ENCODE measurements at regions not wholly inside any gene's neighbourhood (a gene's known extent, or its start where the extent isn't known, plus 50 kb on each side); places are given as distances from the start of the nearest gene placed in this dataset.

GRCh38 chr10:65194126-65194525 is 1672.9 kb downstream of the REEP3 start (continued):
- TF ChIP-seq, protein P1, sequence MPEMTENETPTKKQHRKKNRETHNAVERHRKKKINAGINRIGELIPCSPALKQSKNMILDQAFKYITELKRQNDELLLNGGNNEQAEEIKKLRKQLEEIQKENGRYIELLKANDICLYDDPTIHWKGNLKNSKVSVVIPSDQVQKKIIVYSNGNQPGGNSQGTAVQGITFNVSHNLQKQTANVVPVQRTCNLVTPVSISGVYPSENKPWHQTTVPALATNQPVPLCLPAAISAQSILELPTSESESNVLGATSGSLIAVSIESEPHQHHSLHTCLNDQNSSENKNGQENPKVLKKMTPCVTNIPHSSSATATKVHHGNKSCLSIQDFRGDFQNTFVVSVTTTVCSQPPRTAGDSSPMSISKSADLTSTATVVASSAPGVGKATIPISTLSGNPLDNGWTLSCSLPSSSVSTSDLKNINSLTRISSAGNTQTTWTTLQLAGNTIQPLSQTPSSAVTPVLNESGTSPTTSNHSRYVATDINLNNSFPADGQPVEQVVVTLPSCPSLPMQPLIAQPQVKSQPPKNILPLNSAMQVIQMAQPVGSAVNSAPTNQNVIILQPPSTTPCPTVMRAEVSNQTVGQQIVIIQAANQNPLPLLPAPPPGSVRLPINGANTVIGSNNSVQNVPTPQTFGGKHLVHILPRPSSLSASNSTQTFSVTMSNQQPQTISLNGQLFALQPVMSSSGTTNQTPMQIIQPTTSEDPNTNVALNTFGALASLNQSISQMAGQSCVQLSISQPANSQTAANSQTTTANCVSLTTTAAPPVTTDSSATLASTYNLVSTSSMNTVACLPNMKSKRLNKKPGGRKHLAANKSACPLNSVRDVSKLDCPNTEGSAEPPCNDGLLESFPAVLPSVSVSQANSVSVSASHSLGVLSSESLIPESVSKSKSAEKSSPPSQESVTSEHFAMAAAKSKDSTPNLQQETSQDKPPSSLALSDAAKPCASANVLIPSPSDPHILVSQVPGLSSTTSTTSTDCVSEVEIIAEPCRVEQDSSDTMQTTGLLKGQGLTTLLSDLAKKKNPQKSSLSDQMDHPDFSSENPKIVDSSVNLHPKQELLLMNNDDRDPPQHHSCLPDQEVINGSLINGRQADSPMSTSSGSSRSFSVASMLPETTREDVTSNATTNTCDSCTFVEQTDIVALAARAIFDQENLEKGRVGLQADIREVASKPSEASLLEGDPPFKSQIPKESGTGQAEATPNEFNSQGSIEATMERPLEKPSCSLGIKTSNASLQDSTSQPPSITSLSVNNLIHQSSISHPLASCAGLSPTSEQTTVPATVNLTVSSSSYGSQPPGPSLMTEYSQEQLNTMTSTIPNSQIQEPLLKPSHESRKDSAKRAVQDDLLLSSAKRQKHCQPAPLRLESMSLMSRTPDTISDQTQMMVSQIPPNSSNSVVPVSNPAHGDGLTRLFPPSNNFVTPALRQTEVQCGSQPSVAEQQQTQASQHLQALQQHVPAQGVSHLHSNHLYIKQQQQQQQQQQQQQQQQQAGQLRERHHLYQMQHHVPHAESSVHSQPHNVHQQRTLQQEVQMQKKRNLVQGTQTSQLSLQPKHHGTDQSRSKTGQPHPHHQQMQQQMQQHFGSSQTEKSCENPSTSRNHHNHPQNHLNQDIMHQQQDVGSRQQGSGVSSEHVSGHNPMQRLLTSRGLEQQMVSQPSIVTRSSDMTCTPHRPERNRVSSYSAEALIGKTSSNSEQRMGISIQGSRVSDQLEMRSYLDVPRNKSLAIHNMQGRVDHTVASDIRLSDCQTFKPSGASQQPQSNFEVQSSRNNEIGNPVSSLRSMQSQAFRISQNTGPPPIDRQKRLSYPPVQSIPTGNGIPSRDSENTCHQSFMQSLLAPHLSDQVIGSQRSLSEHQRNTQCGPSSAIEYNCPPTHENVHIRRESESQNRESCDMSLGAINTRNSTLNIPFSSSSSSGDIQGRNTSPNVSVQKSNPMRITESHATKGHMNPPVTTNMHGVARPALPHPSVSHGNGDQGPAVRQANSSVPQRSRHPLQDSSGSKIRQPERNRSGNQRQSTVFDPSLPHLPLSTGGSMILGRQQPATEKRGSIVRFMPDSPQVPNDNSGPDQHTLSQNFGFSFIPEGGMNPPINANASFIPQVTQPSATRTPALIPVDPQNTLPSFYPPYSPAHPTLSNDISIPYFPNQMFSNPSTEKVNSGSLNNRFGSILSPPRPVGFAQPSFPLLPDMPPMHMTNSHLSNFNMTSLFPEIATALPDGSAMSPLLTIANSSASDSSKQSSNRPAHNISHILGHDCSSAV (CRISPR knock-in tag; IDR thresholded peaks at IDR 0.05; ENCODE audit: borderline replicate concordance), result no peak
- TF ChIP-seq ZFP82 (CRISPR knock-in tag; IDR thresholded peaks at IDR 0.05; ENCODE audit: borderline replicate concordance) (no peak), MAFF (IDR thresholded peaks at IDR 0.05; ENCODE audit: low read depth, low read length) (no peak)
- TF ChIP-seq, protein P2, sequence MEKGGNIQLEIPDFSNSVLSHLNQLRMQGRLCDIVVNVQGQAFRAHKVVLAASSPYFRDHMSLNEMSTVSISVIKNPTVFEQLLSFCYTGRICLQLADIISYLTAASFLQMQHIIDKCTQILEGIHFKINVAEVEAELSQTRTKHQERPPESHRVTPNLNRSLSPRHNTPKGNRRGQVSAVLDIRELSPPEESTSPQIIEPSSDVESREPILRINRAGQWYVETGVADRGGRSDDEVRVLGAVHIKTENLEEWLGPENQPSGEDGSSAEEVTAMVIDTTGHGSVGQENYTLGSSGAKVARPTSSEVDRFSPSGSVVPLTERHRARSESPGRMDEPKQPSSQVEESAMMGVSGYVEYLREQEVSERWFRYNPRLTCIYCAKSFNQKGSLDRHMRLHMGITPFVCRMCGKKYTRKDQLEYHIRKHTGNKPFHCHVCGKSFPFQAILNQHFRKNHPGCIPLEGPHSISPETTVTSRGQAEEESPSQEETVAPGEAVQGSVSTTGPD (CRISPR knock-in tag; IDR thresholded peaks at IDR 0.05), result no peak

All from HepG2 (cell line).